WTC11 (cell line): ENCODE measurements at regions not wholly inside any gene's neighbourhood (a gene's known extent, or its start where the extent isn't known, plus 50 kb on each side); places are given as distances from the start of the nearest gene placed in this dataset.

ENCODE experiments used
- ATAC-seq: fragments of 200-7000 bp; cut with Tn5 transposase; 2 replicates; pipeline ENCODE4 v1.10.0; 2021; ENCODE audit warnings: mild to moderate bottlenecking, moderate library complexity
- CTCF ChIA-PET: fragments of 300-600 bp; sonication (Branson Sonifier 250); formaldehyde crosslinking; loops from one replicate; lab custom pipeline; 2021; ENCODE audit warnings: antibody characterized with exemption; lab: Charles Lee
- POLR2A ChIA-PET: fragments of 350-600 bp; sonication (Branson Sonifier 250); formaldehyde crosslinking; loops from one replicate; lab custom pipeline; 2021; ENCODE audit warnings: antibody characterized with exemption; lab: Charles Lee
- DNase-seq: peaks from one replicate; pipeline ENCODE4 v3.0.0; 2021; ENCODE audit warnings: low spot score
- H3K27ac Mint-ChIP-seq: 2 replicates; pipeline ENCODE4 v1.8.0; 2021; ENCODE audit warnings: mixed read lengths
- H3K27me3 Mint-ChIP-seq: 2 replicates; pipeline ENCODE4 v1.8.0; 2021; ENCODE audit warnings: low read depth, mild to moderate bottlenecking, moderate library complexity, mixed read lengths
- H3K36me3 Mint-ChIP-seq: 2 replicates; pipeline ENCODE4 v1.8.0; 2021; ENCODE audit warnings: mixed read lengths
- H3K4me1 Mint-ChIP-seq: 2 replicates; pipeline ENCODE4 v1.8.0; 2022; ENCODE audit warnings: mixed read lengths
- H3K4me3 Mint-ChIP-seq: 2 replicates; pipeline ENCODE4 v1.8.0; 2021; ENCODE audit warnings: mild to moderate bottlenecking, moderate library complexity, mixed read lengths
- H3K9me3 Mint-ChIP-seq: 2 replicates; pipeline ENCODE4 v1.8.0; 2021; ENCODE audit warnings: mixed read lengths
- ATF1 ChIP-seq: sonication (generic); formaldehyde crosslinking; IDR thresholded peaks from 2 replicates; pipeline ENCODE4 v1.8.1; 2023; ENCODE audit warnings: mild to moderate bottlenecking, moderate library complexity, missing genetic modification reagents
- CBFB ChIP-seq: sonication (generic); formaldehyde crosslinking; IDR thresholded peaks from 2 replicates; pipeline ENCODE4 v1.8.1; 2022; ENCODE audit warnings: mild to moderate bottlenecking, low read depth, missing genetic modification reagents
- EMX1 ChIP-seq: fragments of 250-450 bp; sonication (Bioruptor Pico); IDR thresholded peaks from 2 replicates; pipeline ENCODE4 v1.8.0; 2021; ENCODE audit warnings: mild to moderate bottlenecking
- GRHL2 ChIP-seq: fragments of 250-450 bp; sonication (Bioruptor Pico); IDR thresholded peaks from 2 replicates; pipeline ENCODE4 v1.8.0; 2022; ENCODE audit warnings: mild to moderate bottlenecking, moderate library complexity; ENCODE audit not compliant: insufficient replicate concordance, severe bottlenecking
- GTF2I ChIP-seq: fragments of 250-450 bp; sonication (Bioruptor Pico); conservative IDR thresholded peaks from 2 replicates; pipeline ENCODE4 v1.4.0; 2021; ENCODE audit warnings: mild to moderate bottlenecking
- JUN ChIP-seq: sonication (generic); formaldehyde crosslinking; IDR thresholded peaks from 2 replicates; pipeline ENCODE4 v1.8.0; 2023; ENCODE audit warnings: mild to moderate bottlenecking, missing genetic modification reagents
- NFYB ChIP-seq: sonication (generic); formaldehyde crosslinking; conservative IDR thresholded peaks from 2 replicates; pipeline ENCODE4 v1.8.0; 2022; ENCODE audit warnings: low read depth, missing genetic modification reagents
- TCF7 ChIP-seq: sonication (generic); formaldehyde crosslinking; IDR thresholded peaks from 2 replicates; pipeline ENCODE4 v1.8.0; 2022; ENCODE audit warnings: mild to moderate bottlenecking, low read depth, missing genetic modification reagents, moderate library complexity
- ZNF219 ChIP-seq: sonication (generic); formaldehyde crosslinking; IDR thresholded peaks from 2 replicates; pipeline ENCODE4 v1.8.0; 2023; ENCODE audit warnings: missing genetic modification reagents, mild to moderate bottlenecking, borderline replicate concordance
- TF ChIP-seq, protein P1 (sequence below): fragments of 250-450 bp; sonication (Bioruptor Pico); conservative IDR thresholded peaks from 2 replicates; pipeline ENCODE4 v1.9.0; 2021; ENCODE audit warnings: mild to moderate bottlenecking
- TF ChIP-seq, protein P2 (sequence below): fragments of 250-450 bp; sonication (Bioruptor Pico); IDR thresholded peaks from 2 replicates; pipeline ENCODE4 v1.9.0; 2021; ENCODE audit warnings: mild to moderate bottlenecking
- TF ChIP-seq, protein P3 (sequence below): fragments of 250-450 bp; sonication (Bioruptor Pico); IDR thresholded peaks from 2 replicates; pipeline ENCODE4 v1.8.0; 2021; ENCODE audit warnings: mild to moderate bottlenecking
- TF ChIP-seq, protein P4 (sequence below): sonication (generic); formaldehyde crosslinking; IDR thresholded peaks from 2 replicates; pipeline ENCODE4 v1.8.1; 2023; ENCODE audit warnings: mild to moderate bottlenecking, missing genetic modification reagents, moderate library complexity
- TF ChIP-seq, protein P5 (sequence below): fragments of 250-450 bp; sonication (Bioruptor Pico); IDR thresholded peaks from 2 replicates; pipeline ENCODE4 v1.9.0; 2021; ENCODE audit warnings: mild to moderate bottlenecking, borderline replicate concordance
- TF ChIP-seq, protein P6 (sequence below): sonication (generic); formaldehyde crosslinking; conservative IDR thresholded peaks from 2 replicates; pipeline ENCODE4 v1.8.1; 2023; ENCODE audit warnings: mild to moderate bottlenecking, low read depth, missing genetic modification reagents, moderate library complexity
- TF ChIP-seq, protein P7 (sequence below): fragments of 200-600 bp; IDR thresholded peaks from 2 replicates; pipeline ENCODE4 v1.8.0; 2022; ENCODE audit warnings: antibody characterized with exemption
- TF ChIP-seq, protein P8 (sequence below): sonication (generic); formaldehyde crosslinking; IDR thresholded peaks from 2 replicates; pipeline ENCODE4 v1.8.1; 2022; ENCODE audit warnings: mild to moderate bottlenecking, missing genetic modification reagents, moderate library complexity, borderline replicate concordance

DNA sequence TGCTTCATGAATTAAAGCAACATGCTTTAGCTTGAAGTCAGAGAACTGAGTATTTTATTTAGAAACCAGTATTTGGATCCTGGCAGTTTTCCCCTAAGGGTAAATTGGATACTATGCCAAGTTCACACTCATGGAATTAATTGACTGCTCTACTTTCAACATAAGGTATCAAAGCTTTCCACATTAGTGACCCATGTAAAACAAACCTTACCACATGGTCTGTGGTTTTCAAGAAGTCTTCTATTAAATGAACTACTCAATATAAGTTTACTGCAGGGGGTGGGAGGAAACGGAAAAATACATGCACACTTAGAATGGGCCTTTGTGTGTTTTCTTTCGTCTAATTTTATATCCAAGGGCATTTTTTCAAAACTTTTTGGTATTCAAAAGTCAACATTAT is 232.0 kb upstream of the FBXL7 start:
- no peak for ATAC-seq
- Mint-ChIP-seq H3K27me3 (peaks cover 10% of the 10 kb centered on the region; the same call in 1 of the 2 replicates), H3K4me3 (no peak overlapping the region), H3K9me3 (peaks cover 11% of the 10 kb centered on the region), H3K4me1 (peaks cover 26% of the 10 kb centered on the region), H3K27ac (no peak overlapping the region), H3K36me3 (no peaks in the 10 kb centered on the region)
- ChIA-PET POLR2A (no interaction called here), CTCF (no interaction called here)
- TF ChIP-seq CBFB (CRISPR knock-in tag) = no peak
- TF ChIP-seq, protein P1, sequence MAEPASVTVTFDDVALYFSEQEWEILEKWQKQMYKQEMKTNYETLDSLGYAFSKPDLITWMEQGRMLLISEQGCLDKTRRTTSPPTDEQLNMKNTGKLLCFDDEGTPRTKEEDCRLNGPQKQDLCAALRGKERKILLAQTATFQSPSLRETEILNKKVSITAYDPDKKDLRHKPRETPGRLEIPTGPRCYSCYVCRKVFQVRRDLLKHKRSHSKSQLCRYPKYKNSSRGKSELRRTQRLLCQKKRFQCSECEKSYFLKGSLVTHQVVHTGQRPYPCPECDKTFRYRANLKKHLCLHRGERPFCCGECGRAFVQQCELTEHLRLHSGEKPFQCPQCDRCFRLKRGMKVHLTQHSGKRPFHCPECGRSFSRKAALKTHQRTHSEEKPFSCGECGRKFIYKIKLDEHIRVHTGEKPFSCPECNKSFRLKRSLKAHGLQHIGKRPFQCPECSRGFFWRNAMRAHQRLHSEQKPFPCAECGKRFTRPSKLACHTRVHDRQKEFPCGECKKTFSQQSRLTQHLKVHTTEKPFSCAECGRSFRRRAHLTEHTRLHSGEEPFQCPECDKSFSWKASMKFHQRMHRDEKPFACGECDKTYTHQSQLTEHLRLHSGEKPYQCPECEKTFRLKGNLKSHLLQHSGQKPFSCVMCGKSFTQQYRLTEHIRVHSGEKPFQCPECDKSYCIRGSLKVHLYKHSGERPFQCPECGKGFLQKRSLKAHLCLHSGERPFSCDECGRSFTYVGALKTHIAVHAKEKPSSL (CRISPR knock-in tag) = no peak
- TF ChIP-seq, protein P2, sequence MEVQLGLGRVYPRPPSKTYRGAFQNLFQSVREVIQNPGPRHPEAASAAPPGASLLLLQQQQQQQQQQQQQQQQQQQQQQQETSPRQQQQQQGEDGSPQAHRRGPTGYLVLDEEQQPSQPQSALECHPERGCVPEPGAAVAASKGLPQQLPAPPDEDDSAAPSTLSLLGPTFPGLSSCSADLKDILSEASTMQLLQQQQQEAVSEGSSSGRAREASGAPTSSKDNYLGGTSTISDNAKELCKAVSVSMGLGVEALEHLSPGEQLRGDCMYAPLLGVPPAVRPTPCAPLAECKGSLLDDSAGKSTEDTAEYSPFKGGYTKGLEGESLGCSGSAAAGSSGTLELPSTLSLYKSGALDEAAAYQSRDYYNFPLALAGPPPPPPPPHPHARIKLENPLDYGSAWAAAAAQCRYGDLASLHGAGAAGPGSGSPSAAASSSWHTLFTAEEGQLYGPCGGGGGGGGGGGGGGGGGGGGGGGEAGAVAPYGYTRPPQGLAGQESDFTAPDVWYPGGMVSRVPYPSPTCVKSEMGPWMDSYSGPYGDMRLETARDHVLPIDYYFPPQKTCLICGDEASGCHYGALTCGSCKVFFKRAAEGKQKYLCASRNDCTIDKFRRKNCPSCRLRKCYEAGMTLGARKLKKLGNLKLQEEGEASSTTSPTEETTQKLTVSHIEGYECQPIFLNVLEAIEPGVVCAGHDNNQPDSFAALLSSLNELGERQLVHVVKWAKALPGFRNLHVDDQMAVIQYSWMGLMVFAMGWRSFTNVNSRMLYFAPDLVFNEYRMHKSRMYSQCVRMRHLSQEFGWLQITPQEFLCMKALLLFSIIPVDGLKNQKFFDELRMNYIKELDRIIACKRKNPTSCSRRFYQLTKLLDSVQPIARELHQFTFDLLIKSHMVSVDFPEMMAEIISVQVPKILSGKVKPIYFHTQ (CRISPR knock-in tag) = no peak
- no peak for DNase-seq

DNA sequence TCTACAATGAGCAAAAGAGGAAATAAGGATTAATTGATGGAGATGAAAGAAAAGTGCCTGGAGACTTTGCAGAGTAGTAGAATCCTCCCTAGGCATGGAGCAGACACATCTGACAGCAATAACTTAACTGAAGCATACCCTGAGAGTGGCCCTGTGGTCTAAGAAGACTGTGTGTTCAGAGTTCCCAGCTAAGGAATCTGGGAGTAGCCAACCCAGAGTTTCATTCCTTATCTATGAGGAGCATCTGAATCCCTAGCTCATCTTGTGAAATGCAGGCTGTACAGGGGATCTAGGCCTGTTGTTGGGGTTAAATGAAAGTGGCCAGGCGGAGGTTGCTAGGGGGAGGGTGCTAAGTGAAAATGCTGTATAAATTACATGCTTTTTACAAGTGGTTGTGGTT is 233.1 kb upstream of the FBXL7 start:
- peaks cover 23% of the 10 kb centered on the region for H3K4me1 Mint-ChIP-seq
- H3K27me3 Mint-ChIP-seq = peaks cover 4% of the 10 kb centered on the region; the same call in 1 of the 2 replicates
- ATAC-seq (no peak), DNase-seq (no peak)
- peaks cover 11% of the 10 kb centered on the region for H3K9me3 Mint-ChIP-seq
- ChIA-PET CTCF (no interaction called here), POLR2A (no interaction called here)
- no peak overlapping the region for H3K27ac Mint-ChIP-seq
- no peaks in the 10 kb centered on the region for H3K36me3 Mint-ChIP-seq
- H3K4me3 Mint-ChIP-seq = no peak overlapping the region
- TF ChIP-seq, protein P3, sequence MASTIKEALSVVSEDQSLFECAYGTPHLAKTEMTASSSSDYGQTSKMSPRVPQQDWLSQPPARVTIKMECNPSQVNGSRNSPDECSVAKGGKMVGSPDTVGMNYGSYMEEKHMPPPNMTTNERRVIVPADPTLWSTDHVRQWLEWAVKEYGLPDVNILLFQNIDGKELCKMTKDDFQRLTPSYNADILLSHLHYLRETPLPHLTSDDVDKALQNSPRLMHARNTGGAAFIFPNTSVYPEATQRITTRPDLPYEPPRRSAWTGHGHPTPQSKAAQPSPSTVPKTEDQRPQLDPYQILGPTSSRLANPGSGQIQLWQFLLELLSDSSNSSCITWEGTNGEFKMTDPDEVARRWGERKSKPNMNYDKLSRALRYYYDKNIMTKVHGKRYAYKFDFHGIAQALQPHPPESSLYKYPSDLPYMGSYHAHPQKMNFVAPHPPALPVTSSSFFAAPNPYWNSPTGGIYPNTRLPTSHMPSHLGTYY (CRISPR knock-in tag) = no peak
- TF ChIP-seq, protein P4, sequence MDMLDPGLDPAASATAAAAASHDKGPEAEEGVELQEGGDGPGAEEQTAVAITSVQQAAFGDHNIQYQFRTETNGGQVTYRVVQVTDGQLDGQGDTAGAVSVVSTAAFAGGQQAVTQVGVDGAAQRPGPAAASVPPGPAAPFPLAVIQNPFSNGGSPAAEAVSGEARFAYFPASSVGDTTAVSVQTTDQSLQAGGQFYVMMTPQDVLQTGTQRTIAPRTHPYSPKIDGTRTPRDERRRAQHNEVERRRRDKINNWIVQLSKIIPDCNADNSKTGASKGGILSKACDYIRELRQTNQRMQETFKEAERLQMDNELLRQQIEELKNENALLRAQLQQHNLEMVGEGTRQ (CRISPR knock-in tag) = no peak
- no peak for TF ChIP-seq JUN (CRISPR knock-in tag)
- TF ChIP-seq, protein P5, sequence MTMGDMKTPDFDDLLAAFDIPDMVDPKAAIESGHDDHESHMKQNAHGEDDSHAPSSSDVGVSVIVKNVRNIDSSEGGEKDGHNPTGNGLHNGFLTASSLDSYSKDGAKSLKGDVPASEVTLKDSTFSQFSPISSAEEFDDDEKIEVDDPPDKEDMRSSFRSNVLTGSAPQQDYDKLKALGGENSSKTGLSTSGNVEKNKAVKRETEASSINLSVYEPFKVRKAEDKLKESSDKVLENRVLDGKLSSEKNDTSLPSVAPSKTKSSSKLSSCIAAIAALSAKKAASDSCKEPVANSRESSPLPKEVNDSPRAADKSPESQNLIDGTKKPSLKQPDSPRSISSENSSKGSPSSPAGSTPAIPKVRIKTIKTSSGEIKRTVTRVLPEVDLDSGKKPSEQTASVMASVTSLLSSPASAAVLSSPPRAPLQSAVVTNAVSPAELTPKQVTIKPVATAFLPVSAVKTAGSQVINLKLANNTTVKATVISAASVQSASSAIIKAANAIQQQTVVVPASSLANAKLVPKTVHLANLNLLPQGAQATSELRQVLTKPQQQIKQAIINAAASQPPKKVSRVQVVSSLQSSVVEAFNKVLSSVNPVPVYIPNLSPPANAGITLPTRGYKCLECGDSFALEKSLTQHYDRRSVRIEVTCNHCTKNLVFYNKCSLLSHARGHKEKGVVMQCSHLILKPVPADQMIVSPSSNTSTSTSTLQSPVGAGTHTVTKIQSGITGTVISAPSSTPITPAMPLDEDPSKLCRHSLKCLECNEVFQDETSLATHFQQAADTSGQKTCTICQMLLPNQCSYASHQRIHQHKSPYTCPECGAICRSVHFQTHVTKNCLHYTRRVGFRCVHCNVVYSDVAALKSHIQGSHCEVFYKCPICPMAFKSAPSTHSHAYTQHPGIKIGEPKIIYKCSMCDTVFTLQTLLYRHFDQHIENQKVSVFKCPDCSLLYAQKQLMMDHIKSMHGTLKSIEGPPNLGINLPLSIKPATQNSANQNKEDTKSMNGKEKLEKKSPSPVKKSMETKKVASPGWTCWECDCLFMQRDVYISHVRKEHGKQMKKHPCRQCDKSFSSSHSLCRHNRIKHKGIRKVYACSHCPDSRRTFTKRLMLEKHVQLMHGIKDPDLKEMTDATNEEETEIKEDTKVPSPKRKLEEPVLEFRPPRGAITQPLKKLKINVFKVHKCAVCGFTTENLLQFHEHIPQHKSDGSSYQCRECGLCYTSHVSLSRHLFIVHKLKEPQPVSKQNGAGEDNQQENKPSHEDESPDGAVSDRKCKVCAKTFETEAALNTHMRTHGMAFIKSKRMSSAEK (CRISPR knock-in tag) = no peak
- TF ChIP-seq, protein P6, sequence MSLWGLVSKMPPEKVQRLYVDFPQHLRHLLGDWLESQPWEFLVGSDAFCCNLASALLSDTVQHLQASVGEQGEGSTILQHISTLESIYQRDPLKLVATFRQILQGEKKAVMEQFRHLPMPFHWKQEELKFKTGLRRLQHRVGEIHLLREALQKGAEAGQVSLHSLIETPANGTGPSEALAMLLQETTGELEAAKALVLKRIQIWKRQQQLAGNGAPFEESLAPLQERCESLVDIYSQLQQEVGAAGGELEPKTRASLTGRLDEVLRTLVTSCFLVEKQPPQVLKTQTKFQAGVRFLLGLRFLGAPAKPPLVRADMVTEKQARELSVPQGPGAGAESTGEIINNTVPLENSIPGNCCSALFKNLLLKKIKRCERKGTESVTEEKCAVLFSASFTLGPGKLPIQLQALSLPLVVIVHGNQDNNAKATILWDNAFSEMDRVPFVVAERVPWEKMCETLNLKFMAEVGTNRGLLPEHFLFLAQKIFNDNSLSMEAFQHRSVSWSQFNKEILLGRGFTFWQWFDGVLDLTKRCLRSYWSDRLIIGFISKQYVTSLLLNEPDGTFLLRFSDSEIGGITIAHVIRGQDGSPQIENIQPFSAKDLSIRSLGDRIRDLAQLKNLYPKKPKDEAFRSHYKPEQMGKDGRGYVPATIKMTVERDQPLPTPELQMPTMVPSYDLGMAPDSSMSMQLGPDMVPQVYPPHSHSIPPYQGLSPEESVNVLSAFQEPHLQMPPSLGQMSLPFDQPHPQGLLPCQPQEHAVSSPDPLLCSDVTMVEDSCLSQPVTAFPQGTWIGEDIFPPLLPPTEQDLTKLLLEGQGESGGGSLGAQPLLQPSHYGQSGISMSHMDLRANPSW (CRISPR knock-in tag) = no peak
- no peak for TF ChIP-seq GRHL2 (CRISPR knock-in tag)
- no peak for TF ChIP-seq ZNF219 (CRISPR knock-in tag)
- TF ChIP-seq, protein P7, sequence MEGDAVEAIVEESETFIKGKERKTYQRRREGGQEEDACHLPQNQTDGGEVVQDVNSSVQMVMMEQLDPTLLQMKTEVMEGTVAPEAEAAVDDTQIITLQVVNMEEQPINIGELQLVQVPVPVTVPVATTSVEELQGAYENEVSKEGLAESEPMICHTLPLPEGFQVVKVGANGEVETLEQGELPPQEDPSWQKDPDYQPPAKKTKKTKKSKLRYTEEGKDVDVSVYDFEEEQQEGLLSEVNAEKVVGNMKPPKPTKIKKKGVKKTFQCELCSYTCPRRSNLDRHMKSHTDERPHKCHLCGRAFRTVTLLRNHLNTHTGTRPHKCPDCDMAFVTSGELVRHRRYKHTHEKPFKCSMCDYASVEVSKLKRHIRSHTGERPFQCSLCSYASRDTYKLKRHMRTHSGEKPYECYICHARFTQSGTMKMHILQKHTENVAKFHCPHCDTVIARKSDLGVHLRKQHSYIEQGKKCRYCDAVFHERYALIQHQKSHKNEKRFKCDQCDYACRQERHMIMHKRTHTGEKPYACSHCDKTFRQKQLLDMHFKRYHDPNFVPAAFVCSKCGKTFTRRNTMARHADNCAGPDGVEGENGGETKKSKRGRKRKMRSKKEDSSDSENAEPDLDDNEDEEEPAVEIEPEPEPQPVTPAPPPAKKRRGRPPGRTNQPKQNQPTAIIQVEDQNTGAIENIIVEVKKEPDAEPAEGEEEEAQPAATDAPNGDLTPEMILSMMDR = no peak
- no peak for TF ChIP-seq GTF2I
- TF ChIP-seq, protein P8, sequence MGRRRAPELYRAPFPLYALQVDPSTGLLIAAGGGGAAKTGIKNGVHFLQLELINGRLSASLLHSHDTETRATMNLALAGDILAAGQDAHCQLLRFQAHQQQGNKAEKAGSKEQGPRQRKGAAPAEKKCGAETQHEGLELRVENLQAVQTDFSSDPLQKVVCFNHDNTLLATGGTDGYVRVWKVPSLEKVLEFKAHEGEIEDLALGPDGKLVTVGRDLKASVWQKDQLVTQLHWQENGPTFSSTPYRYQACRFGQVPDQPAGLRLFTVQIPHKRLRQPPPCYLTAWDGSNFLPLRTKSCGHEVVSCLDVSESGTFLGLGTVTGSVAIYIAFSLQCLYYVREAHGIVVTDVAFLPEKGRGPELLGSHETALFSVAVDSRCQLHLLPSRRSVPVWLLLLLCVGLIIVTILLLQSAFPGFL (CRISPR knock-in tag) = no peak
- no peak for TF ChIP-seq NFYB (CRISPR knock-in tag)
- TF ChIP-seq ATF1 (CRISPR knock-in tag) = no peak
- TF ChIP-seq TCF7 (CRISPR knock-in tag) = no peak
- no peak for TF ChIP-seq EMX1 (CRISPR knock-in tag)
